HAP-1 (cell line): ENCODE measurements at regions not wholly inside any gene's neighbourhood (a gene's known extent, or its start where the extent isn't known, plus 50 kb on each side); places are given as distances from the start of the nearest gene placed in this dataset.
"Not testable (repeated sequence)": the region's sequence is repeated elsewhere in the genome, so short reads cannot be mapped to it uniquely, and the experiment has no call there.

Experiments
- DNase-seq, 2 experiments: peaks; one replicate each; pipeline ENCODE4 v3.0.0-alpha.2; 2016 to 2020; ENCODE audit warnings: low spot score in 2 of 2
- H3K27me3 ChIP-seq: fragments of 250-450 bp; sonication (Bioruptor Pico); 2 replicates; pipeline ENCODE4 v1.5.1; 2020; ENCODE audit warnings: low read depth, mild to moderate bottlenecking, moderate library complexity
- H3K36me3 ChIP-seq: fragments of 250-450 bp; sonication (Bioruptor Pico); replicated peaks from 2 replicates; pipeline ENCODE4 v1.5.1; 2020; ENCODE audit warnings: mild to moderate bottlenecking
- H3K4me1 ChIP-seq: fragments of 250-450 bp; sonication (Bioruptor Pico); 2 replicates; pipeline ENCODE4 v1.5.1; 2020; ENCODE audit warnings: mild to moderate bottlenecking
- H3K4me3 ChIP-seq: fragments of 250-450 bp; sonication (Bioruptor Pico); 2 replicates; pipeline ENCODE4 v1.5.1; 2020; ENCODE audit warnings: mild to moderate bottlenecking, moderate library complexity
- H3K9me3 ChIP-seq: fragments of 250-450 bp; sonication (Bioruptor Pico); 2 replicates; pipeline ENCODE4 v1.5.1; 2020; ENCODE audit warnings: mild to moderate bottlenecking, moderate library complexity
- in situ Hi-C: fragments of 300-500 bp; cut with MboI; formaldehyde crosslinking; loops from 3 replicates; pipeline ENCODE4 v1.14.3; 2020; ENCODE audit warnings: low sequenced_read_pairs, inconsistent platforms, mixed read lengths

DNA sequence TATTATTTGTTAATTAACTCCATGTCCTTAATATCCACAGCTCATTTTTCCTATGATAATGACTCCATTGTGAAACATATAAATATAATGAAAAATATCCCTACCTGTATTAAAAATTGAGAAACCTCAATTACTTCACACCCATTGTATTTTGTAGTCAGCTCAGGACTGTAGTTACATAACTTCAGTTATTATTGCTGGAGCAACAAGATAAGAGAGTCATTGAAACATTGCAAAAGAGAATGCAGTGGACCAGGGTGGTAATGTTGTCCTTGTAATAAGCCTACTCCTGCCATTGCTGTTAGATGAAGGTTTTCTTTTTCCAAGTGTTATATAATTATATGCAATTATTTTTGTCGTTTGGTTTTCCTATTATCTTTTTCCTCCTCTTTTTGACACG, 184.4 kb downstream of the PRL start:
- no peaks in the 10 kb centered on the region for H3K27me3 ChIP-seq
- DNase-seq = no peak
- in situ Hi-C loops = no loop called here
- H3K4me3 ChIP-seq = no peak overlapping the region
- no peaks in the 10 kb centered on the region for H3K36me3 ChIP-seq
- H3K4me1 ChIP-seq = no peaks in the 10 kb centered on the region; the same call in 1 of the 2 replicates
- H3K9me3 ChIP-seq = no peaks in the 10 kb centered on the region

DNA sequence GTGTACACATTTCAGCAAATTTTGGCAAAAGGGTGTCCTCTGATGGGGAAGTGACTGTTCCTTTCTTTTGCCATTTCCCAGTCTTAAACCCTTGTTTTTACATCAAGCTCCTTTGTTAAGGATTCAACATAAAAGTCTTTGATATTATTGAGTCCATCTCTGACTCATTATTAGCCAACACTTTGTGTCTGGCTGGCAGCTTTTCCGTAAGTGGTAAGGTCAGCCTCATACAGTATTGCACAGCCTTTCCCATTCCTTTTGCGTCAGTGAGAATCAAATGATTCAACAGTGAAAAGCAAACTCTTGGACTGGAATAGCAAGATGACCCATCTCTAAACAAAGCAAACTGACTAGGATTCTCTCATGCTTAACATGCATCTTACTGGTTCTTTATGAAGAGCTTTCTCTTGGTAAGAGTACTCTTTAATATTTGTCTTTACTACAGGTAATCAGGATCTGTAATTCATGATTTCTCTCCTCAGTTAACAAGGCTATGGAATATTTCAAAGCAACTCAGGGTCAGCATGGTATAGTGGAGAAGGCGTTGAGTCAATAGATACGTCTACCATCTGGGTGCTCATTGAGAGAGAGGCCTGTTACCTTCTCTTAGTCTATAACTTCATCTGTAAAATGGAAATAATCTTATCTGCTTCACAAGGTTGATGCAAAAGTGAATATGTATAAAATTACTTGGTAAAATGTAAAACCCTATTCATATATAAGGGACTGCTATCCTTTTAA, 183.6 kb downstream of the PRL start:
- H3K4me3 ChIP-seq = no peak overlapping the region
- no peaks in the 10 kb centered on the region for H3K9me3 ChIP-seq
- no peak for DNase-seq
- H3K36me3 ChIP-seq = no peaks in the 10 kb centered on the region
- H3K27me3 ChIP-seq = no peaks in the 10 kb centered on the region
- in situ Hi-C loops = no loop called here
- no peaks in the 10 kb centered on the region; the same call in 1 of the 2 replicates for H3K4me1 ChIP-seq

DNA sequence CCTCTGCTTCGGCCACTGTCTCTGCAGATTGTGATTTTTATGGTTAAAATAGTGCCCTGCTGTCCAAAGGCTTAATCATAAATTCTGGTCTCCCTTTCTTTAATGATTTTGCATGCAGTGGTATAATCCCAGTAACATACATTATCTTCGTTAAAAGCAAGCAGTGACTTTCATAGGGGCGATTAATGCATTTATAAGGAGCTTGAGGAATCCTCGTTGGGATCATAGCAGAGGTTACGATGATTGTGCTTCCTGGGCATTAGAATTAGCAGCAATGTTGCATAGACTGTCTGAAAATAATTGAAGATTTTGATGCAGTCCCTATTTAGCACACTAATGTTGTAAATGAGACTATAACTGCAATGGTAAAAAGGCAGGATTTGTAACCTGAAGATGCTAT, 181.3 kb downstream of the PRL start:
- DNase-seq = no peak
- Histone ChIP-seq H3K4me1 (no peaks in the 10 kb centered on the region; the same call in 1 of the 2 replicates), H3K4me3 (no peak overlapping the region), H3K9me3 (0 out of 2 replicates have a peak, but pooled peaks cover 2% of the 10 kb centered on the region), H3K36me3 (no peaks in the 10 kb centered on the region), H3K27me3 (no peaks in the 10 kb centered on the region)
- in situ Hi-C loops = no loop called here

DNA sequence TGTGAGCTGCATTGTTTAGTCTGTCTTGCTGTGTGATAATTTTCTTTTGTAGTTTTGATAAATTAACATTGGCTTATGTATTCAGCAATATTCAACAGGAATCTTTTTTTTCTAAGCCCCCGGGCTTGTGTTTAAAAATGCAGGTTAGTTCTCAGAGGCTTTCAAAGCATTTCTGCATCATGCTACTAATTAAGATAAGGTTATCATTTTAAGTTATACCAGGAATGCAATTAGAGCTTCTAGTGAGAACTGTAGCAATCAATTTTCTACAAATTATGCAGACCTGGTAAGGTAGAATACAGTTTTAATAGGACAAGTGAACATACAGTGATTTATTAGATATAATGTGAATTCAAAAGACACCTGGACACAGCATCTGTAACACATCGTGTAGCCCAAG, 179.2 kb downstream of the PRL start:
- no peaks in the 10 kb centered on the region for H3K27me3 ChIP-seq
- in situ Hi-C loops = no loop called here
- DNase-seq = no peak
- 0 out of 2 replicates have a peak, but pooled peaks cover 2% of the 10 kb centered on the region for H3K9me3 ChIP-seq
- no peaks in the 10 kb centered on the region for H3K36me3 ChIP-seq
- H3K4me3 ChIP-seq = no peak overlapping the region
- no peaks in the 10 kb centered on the region; the same call in 1 of the 2 replicates for H3K4me1 ChIP-seq

DNA sequence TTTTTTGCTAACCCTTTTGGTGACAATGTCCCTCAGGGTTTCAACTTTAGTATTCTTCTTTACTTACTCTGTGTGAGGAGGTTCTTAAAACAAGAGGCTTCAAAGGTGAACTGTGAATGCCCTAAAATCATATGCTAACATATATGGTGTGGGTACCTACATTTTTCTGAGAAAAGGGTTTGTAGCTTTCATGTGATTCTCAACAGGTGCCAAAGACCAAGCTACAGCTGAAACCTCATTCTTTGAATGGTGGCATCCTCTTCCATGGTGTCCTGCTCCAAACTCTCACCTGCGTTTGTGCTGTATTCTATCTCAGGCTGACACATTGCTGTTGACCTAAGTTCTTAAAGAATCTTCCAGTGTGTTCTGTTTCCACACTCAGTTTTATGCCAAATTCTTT, 177.3 kb downstream of the PRL start:
- Histone ChIP-seq H3K9me3 (0 out of 2 replicates have a peak, but pooled peaks cover 2% of the 10 kb centered on the region), H3K27me3 (no peaks in the 10 kb centered on the region), H3K36me3 (no peaks in the 10 kb centered on the region), H3K4me1 (no peaks in the 10 kb centered on the region; the same call in 1 of the 2 replicates), H3K4me3 (no peak overlapping the region)
- no peak for DNase-seq
- in situ Hi-C loops = no loop called here

DNA sequence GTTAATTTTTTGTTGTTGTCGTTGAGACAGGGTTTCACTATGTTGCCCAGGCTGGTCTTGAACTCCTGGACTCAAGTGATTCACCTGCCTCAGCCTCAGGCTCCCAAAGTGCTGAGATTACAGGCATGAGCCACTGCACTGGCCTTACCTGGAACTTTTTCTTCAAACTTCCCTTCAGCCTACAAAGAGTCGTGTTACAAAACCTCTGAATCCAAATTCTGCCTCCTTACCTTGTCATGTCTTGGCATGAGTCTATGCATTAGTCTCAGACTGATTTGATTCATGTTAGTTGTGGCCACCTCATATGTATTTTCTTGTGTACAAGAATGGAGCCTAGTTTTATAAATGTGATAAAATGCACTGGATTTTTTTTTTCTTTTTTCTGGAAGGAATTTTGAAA, 172.1 kb downstream of the PRL start:
- in situ Hi-C loops = no loop called here
- H3K4me3 ChIP-seq = no peak overlapping the region

DNA sequence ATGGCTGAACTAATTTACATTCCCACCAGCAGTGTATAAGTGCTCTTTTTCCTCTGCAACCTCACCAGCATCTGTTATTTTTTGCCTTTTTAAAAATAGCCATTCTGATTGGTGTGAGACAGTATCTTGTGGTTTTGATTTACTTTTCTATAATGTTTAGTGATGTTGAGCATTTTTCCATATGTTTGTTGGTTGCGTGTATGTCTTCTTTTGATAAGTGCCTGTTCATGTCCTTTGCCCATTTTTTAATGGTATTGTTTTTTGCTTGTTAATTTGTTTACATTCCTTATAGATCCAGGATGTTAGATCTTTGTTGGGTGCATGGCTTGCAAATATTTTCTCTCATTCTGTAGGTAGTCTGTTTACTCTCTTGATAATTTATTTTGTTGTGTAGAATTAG, 169.9 kb downstream of the PRL start:
- H3K4me3 ChIP-seq = no peak overlapping the region
- no peaks in the 10 kb centered on the region for H3K4me1 ChIP-seq
- no peaks in the 10 kb centered on the region; the same call in 1 of the 2 replicates for H3K9me3 ChIP-seq
- in situ Hi-C loops = no loop called here
- DNase-seq = no peak
- no peaks in the 10 kb centered on the region for H3K36me3 ChIP-seq
- no peaks in the 10 kb centered on the region for H3K27me3 ChIP-seq

More for the DNA sequence above, 172.1 kb downstream of the PRL start:
- Histone ChIP-seq H3K4me1 (no peaks in the 10 kb centered on the region), H3K9me3 (no peaks in the 10 kb centered on the region; the same call in 1 of the 2 replicates), H3K27me3 (no peaks in the 10 kb centered on the region), H3K36me3 (no peaks in the 10 kb centered on the region)
- DNase-seq = no peak

DNA sequence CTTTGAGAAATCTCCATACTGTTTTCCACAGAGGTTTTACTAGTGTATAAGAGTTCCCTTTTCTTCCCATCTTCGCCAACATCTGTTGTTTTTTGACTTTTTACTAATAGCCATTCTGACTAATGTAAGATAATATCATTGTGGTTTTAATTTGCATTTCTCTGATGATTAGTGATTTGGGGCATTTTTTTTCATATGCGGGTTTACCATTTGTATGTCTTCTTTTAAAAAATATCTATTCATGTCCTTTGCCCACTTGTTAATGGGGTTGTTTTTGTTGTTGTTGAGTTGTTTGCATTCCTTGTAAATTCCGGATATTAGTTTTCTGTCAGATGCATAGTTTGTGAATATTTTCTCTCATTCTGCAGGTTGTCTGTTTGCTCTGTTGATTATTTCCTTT, 167.1 kb downstream of the PRL start:
- DNase-seq = no peak
- H3K9me3 ChIP-seq = no peaks in the 10 kb centered on the region; the same call in 1 of the 2 replicates
- no peaks in the 10 kb centered on the region for H3K4me1 ChIP-seq
- in situ Hi-C loops = no loop called here
- H3K4me3 ChIP-seq = no peak overlapping the region
- no peaks in the 10 kb centered on the region for H3K27me3 ChIP-seq
- H3K36me3 ChIP-seq = no peaks in the 10 kb centered on the region

DNA sequence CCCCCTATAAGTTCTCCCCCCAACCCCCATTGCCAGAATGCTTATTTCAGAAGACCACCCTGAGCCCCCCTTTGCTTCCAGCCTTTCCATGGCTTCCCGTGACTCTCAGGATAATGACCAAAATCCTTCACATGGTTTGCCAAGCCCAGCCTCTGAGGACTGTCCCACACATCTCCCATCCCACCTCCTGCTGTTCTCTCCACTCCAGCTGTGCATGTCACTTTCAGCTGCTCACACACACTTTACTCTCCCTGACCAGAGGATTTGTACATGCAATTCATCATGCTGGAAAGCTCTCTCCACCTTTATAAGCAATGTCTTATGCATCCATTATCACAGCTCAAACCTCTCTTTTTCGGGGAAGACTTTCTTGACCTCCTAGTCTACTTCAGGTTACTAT, 164.2 kb downstream of the PRL start:
- no peaks in the 10 kb centered on the region for H3K27me3 ChIP-seq
- in situ Hi-C loops = no loop called here
- no peak overlapping the region for H3K4me3 ChIP-seq
- no peaks in the 10 kb centered on the region for H3K9me3 ChIP-seq
- H3K4me1 ChIP-seq = no peaks in the 10 kb centered on the region
- DNase-seq = no peak
- H3K36me3 ChIP-seq = no peaks in the 10 kb centered on the region

DNA sequence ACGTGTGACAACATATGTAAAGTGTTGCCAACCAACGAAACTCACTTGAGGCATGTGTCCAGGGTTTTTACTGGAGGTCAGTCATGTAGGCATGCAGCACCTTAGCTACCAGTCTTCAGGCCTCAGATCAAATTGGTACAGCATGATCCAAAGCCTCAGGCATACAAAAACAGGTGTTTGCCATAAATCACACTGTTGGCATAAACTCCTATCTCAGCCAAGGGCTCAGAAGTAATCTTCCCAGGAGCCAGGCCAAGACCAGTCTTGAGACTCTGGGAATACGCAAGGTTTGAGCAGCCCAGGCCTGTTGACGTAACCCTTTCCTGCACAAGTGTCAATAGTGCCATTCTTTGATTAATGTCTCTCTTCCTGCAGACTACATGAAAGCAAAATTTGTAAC, 163.5 kb downstream of the PRL start:
- Histone ChIP-seq H3K4me3 (no peak overlapping the region), H3K9me3 (no peaks in the 10 kb centered on the region), H3K27me3 (no peaks in the 10 kb centered on the region), H3K4me1 (no peaks in the 10 kb centered on the region), H3K36me3 (no peaks in the 10 kb centered on the region)
- no peak for DNase-seq
- in situ Hi-C loops = no loop called here

DNA sequence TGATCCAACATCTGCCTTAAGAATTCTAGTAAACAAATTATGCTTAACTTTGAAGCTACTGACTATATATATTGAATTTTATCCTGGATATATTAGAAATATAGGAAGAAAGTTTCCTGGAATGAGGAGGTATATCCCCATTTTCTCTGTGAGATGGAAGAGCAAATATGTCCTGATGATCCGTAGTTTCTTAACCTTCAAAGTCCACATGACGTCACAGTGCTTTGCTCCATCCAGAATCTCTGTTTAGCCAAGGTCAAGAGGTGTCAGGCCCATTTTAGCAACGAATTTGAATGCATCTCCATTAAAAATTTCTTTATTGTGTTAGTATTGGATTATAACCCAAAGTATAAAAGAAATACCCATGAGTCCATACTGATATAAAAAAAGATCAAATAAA, 162.5 kb downstream of the PRL start:
- Histone ChIP-seq H3K4me3 (no peak overlapping the region), H3K36me3 (no peaks in the 10 kb centered on the region), H3K27me3 (no peaks in the 10 kb centered on the region), H3K9me3 (no peaks in the 10 kb centered on the region), H3K4me1 (no peaks in the 10 kb centered on the region)
- in situ Hi-C loops = no loop called here
- no peak for DNase-seq

DNA sequence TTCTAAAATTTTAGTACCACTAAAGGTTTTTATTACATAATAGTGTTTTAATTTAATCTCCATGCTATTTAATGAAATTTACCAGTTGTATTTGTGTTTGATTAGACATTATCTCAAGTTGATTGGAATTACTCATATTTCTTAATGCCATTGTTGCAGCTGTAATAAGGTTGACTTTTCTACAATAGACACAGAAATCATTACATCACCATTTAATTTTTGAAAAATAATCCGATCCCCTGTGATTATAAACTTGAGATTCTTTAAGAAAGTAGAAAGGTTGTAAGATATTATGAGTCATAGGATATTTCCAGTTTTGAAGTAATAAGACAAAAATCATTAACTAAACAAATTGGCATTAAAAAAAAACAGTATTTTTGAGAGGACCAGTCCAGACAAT, 161.4 kb downstream of the PRL start:
- no peak for DNase-seq
- no peaks in the 10 kb centered on the region for H3K36me3 ChIP-seq

DNA sequence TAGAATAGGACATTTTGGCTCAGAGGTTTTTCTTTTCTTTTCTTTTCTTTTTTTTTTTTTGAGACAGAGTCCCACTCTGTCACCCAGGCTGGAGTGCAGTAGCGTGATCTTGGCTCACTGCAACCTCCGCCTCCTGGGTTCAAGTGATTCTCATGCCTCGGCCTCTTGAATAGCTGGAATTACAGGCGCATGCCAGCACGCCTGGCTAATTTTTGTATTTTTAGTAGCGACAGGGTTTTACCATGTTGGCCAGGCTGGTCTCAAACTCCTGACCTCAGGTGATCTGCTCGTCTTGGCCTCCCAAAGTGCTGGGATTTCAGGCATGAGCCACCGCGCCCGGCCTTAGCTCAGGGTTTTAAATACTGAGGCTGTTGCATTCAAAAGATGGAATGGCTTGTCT, 156.1 kb downstream of the PRL start:
- H3K4me1 ChIP-seq, H3K9me3 ChIP-seq, DNase-seq, in situ Hi-C loops, H3K36me3 ChIP-seq, H3K4me3 ChIP-seq, H3K27me3 ChIP-seq: not testable (repeated sequence)

More for the DNA sequence above, 161.4 kb downstream of the PRL start:
- in situ Hi-C loops = no loop called here
- no peaks in the 10 kb centered on the region for H3K27me3 ChIP-seq
- no peaks in the 10 kb centered on the region for H3K4me1 ChIP-seq
- no peak overlapping the region for H3K4me3 ChIP-seq
- no peaks in the 10 kb centered on the region for H3K9me3 ChIP-seq

DNA sequence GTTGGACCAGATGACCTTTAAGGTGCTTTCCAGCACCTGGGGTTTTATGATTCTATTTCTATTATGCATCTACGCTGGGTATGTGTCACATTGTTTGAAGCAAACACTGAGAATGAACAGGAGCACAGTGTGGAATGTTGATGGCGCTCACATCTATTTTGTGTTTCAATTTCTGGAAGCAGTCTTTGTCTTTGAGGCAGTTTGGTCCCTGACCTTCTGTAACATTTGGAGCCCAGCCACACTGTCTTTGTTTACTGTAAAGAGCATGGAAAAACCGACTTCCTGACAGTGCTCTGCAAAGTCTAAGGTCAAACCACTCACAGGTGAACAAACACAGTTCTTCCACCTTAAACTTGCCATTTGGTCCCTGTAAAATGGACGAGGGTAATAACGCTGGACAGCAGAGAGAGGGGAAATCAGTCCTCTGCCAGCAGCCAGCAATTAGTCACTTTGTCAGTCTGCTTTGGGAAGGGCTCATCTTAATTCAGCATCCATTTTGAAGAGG, 155.5 kb downstream of the PRL start:
- in situ Hi-C loops = no loop called here
- Histone ChIP-seq H3K9me3 (no peaks in the 10 kb centered on the region), H3K27me3 (no peaks in the 10 kb centered on the region), H3K4me1 (no peaks in the 10 kb centered on the region), H3K4me3 (no peak overlapping the region), H3K36me3 (no peaks in the 10 kb centered on the region)
- DNase-seq = peak in 1 of 2 experiments; percentile 18
